ENCODE measurements at regions not wholly inside any gene's neighbourhood (a gene's known extent, or its start where the extent isn't known, plus 50 kb on each side); places are given as distances from the start of the nearest gene placed in this dataset.

GRCh38 chr13:90615236-90615635, 732.3 kb upstream of the MIR17HG start:
- no peak for TF ChIP-seq CTCF (IDR thresholded peaks at IDR 0.05; ENCODE audit: unreplicated experiment)
- H3K4me3 Mint-ChIP-seq (ENCODE audit: unreplicated experiment), result no peak overlapping the region
- DNase-seq (ENCODE audit: low spot score), result no peak
- no peaks in the 10 kb centered on the region for H3K36me3 Mint-ChIP-seq (ENCODE audit: low read depth, unreplicated experiment)
- no peaks in the 10 kb centered on the region for H3K4me1 Mint-ChIP-seq (ENCODE audit: unreplicated experiment)
- H3K9me3 Mint-ChIP-seq (ENCODE audit: unreplicated experiment), result no peaks in the 10 kb centered on the region
- H3K27me3 Mint-ChIP-seq (ENCODE audit: unreplicated experiment), result peaks cover 5% of the 10 kb centered on the region
- H3K27ac Mint-ChIP-seq (ENCODE audit: unreplicated experiment), result no peak overlapping the region

- no peak overlapping the region for H3K4me3 Mint-ChIP-seq (ENCODE audit: unreplicated experiment)
- no peaks in the 10 kb centered on the region for H3K4me1 Mint-ChIP-seq (ENCODE audit: unreplicated experiment)
- no peaks in the 10 kb centered on the region for H3K9me3 Mint-ChIP-seq (ENCODE audit: unreplicated experiment)
- DNase-seq (ENCODE audit: low spot score), result no peak
- H3K27ac Mint-ChIP-seq (ENCODE audit: unreplicated experiment), result no peak overlapping the region
- H3K27me3 Mint-ChIP-seq (ENCODE audit: unreplicated experiment), result peaks cover 5% of the 10 kb centered on the region
- TF ChIP-seq CTCF (IDR thresholded peaks at IDR 0.05; ENCODE audit: unreplicated experiment), result no peak
- H3K36me3 Mint-ChIP-seq (ENCODE audit: low read depth, unreplicated experiment), result no peaks in the 10 kb centered on the region
Measured at GRCh38 chr13:90615767-90616166, 731.7 kb upstream of the MIR17HG start.

- H3K9me3 Mint-ChIP-seq (ENCODE audit: unreplicated experiment), result no peaks in the 10 kb centered on the region
- H3K27me3 Mint-ChIP-seq (ENCODE audit: unreplicated experiment), result peaks cover 5% of the 10 kb centered on the region
- H3K27ac Mint-ChIP-seq (ENCODE audit: unreplicated experiment), result no peak overlapping the region
- no peaks in the 10 kb centered on the region for H3K4me1 Mint-ChIP-seq (ENCODE audit: unreplicated experiment)
- DNase-seq (ENCODE audit: low spot score), result no peak
- H3K36me3 Mint-ChIP-seq (ENCODE audit: low read depth, unreplicated experiment), result no peaks in the 10 kb centered on the region
- no peak for TF ChIP-seq CTCF (IDR thresholded peaks at IDR 0.05; ENCODE audit: unreplicated experiment)
- no peak overlapping the region for H3K4me3 Mint-ChIP-seq (ENCODE audit: unreplicated experiment)
Measured at GRCh38 chr13:90618133-90618532, 729.4 kb upstream of the MIR17HG start.

- H3K4me1 Mint-ChIP-seq (ENCODE audit: unreplicated experiment), result no peaks in the 10 kb centered on the region
- H3K9me3 Mint-ChIP-seq (ENCODE audit: unreplicated experiment), result no peaks in the 10 kb centered on the region
- H3K27ac Mint-ChIP-seq (ENCODE audit: unreplicated experiment), result no peak overlapping the region
- no peaks in the 10 kb centered on the region for H3K27me3 Mint-ChIP-seq (ENCODE audit: unreplicated experiment)
- DNase-seq (ENCODE audit: low spot score), result no peak
- H3K4me3 Mint-ChIP-seq (ENCODE audit: unreplicated experiment), result no peak overlapping the region
- no peaks in the 10 kb centered on the region for H3K36me3 Mint-ChIP-seq (ENCODE audit: low read depth, unreplicated experiment)
- TF ChIP-seq CTCF (IDR thresholded peaks at IDR 0.05; ENCODE audit: unreplicated experiment), result no peak
Measured at GRCh38 chr13:90622541-90622940, 724.9 kb upstream of the MIR17HG start.

GRCh38 chr13:90623318-90624011, 724.0 kb upstream of the MIR17HG start:
- H3K4me1 Mint-ChIP-seq (ENCODE audit: unreplicated experiment), result no peaks in the 10 kb centered on the region
- H3K4me3 Mint-ChIP-seq (ENCODE audit: unreplicated experiment), result no peak overlapping the region
- H3K36me3 Mint-ChIP-seq (ENCODE audit: low read depth, unreplicated experiment), result no peaks in the 10 kb centered on the region
- H3K27ac Mint-ChIP-seq (ENCODE audit: unreplicated experiment), result no peak overlapping the region
- DNase-seq (ENCODE audit: low spot score), result no peak
- no peaks in the 10 kb centered on the region for H3K9me3 Mint-ChIP-seq (ENCODE audit: unreplicated experiment)
- H3K27me3 Mint-ChIP-seq (ENCODE audit: unreplicated experiment), result no peaks in the 10 kb centered on the region
- TF ChIP-seq CTCF (IDR thresholded peaks at IDR 0.05; ENCODE audit: unreplicated experiment), result no peak
